Transverse colon (tissue), 4 donors: ENCODE measurements at regions not wholly inside any gene's neighbourhood (a gene's known extent, or its start where the extent isn't known, plus 50 kb on each side); places are given as distances from the start of the nearest gene placed in this dataset.

Source experiments
- DNase-seq: peaks from one replicate; pipeline ENCODE4 v3.0.0-alpha.2; 2019
- H3K27ac ChIP-seq, 4 donors: fragments of 200-600 bp; sonication (generic); 2 replicates each; pipeline ENCODE4 v1.5.1; 2016 to 2018; ENCODE audit warnings: inconsistent platforms in 4 of 4
- H3K27me3 ChIP-seq: fragments of 200-600 bp; sonication (generic); 2 replicates; pipeline ENCODE4 v1.5.1; 2017; ENCODE audit warnings: inconsistent platforms
- H3K36me3 ChIP-seq, 4 donors: fragments of 200-600 bp; sonication (generic); 2 replicates each; pipeline ENCODE4 v1.5.1; 2017 to 2019; ENCODE audit warnings: inconsistent platforms in 4 of 4
- H3K4me1 ChIP-seq, 4 donors: fragments of 200-600 bp; sonication (generic); 2 replicates each; pipeline ENCODE4 v1.5.1; 2017 to 2020; ENCODE audit warnings: inconsistent platforms in 4 of 4
- H3K4me3 ChIP-seq, 4 donors: fragments of 200-600 bp; sonication (generic); 1 replicate in 1 of 4; 2 replicates in 3 of 4; pipeline versions ENCODE4 v1.5.1 to v1.6.1; 2017 to 2019; ENCODE audit warnings: inconsistent platforms in 4 of 4
- H3K9me3 ChIP-seq, 2 donors: fragments of 200-600 bp; sonication (generic); 2 replicates each; pipeline ENCODE4 v1.5.1; 2017 to 2019; ENCODE audit warnings: inconsistent platforms in 2 of 2
- CTCF ChIP-seq, 5 experiments: fragments of 200-600 bp in 3 of 5; fragments of 450-650 bp in 2 of 5; sonication (generic) in 3 of 5; IDR thresholded peaks; 1 replicate in 2 of 5; 2 replicates in 3 of 5; pipeline ENCODE4 v1.5.1; 2016 to 2017; ENCODE audit warnings: antibody characterized with exemption in 5 of 5, inconsistent platforms in 3 of 5, mild to moderate bottlenecking in 2 of 5, moderate library complexity in 1 of 5
- EP300 ChIP-seq: sonication (generic); formaldehyde crosslinking; IDR thresholded peaks from one replicate; pipeline ENCODE4 v1.6.1; 2017; ENCODE audit warnings: antibody characterized with exemption, low read depth
- POLR2A ChIP-seq: fragments of 450-650 bp; IDR thresholded peaks from one replicate; pipeline ENCODE4 v1.6.1; 2016; ENCODE audit warnings: antibody characterized with exemption, mild to moderate bottlenecking, moderate library complexity
- POLR2AphosphoS5 ChIP-seq, 3 donors: sonication (generic); formaldehyde crosslinking; IDR thresholded peaks; one replicate each; pipeline ENCODE4 v1.6.1; 2016; ENCODE audit warnings: antibody characterized with exemption in 3 of 3
- WGBS, 2 donors: methylation state at CpG; one replicate each; pipeline ENCODE4 v1.1.5; 2018; ENCODE audit warnings: low coverage in 1 of 2; 5-methylcytosine and 5-hydroxymethylcytosine counted together
- in situ Hi-C, 4 donors: fragments of 200-750 bp; cut with MboI; loops; one replicate each; pipeline versions ENCODE4 v1.15.0 to v1.15.1; 2017; ENCODE audit warnings: low sequenced_read_pairs in 3 of 4, low pct_ligation_motif_present in 1 of 4, low pct_unique_long_range_greater_than_20kb in 1 of 4
- intact Hi-C: fragments of 100-400 bp; cut with DNase I; formaldehyde crosslinking; loops from one replicate; pipeline ENCODE4 v1.15.1; 2023; ENCODE audit warnings: low total_unique reads

GRCh38 chr12:105921872-105922669 is 216.7 kb downstream of the NUAK1 start:
- no peaks in the 10 kb centered on the region for H3K4me1 ChIP-seq
- H3K9me3 ChIP-seq: no peaks in the 10 kb centered on the region
- H3K4me3 ChIP-seq: no peak overlapping the region
- in situ Hi-C loops: no loop called here
- WGBS, 2 donors: 88% methylated on average over 4 of the region's 4 CpGs; no CpG with 5 or more reads in 1 of the 2 donors
- TF ChIP-seq POLR2A: no peak
- TF ChIP-seq CTCF (IDR thresholded peaks at IDR 0.05): no peak
- TF ChIP-seq POLR2AphosphoS5 (IDR thresholded peaks at IDR 0.05): no peak
- no peak for TF ChIP-seq EP300
- no peaks in the 10 kb centered on the region for H3K27me3 ChIP-seq
- DNase-seq: no peak
- no peaks in the 10 kb centered on the region for H3K36me3 ChIP-seq
- H3K27ac ChIP-seq: peak overlapping the region in 1 of 4 donors; percentile 25
- intact Hi-C loops: no loop called here

- Histone ChIP-seq H3K36me3 (no peaks in the 10 kb centered on the region), H3K4me1 (no peaks in the 10 kb centered on the region), H3K27ac (peak overlapping the region in 1 of 4 donors; percentile 25), H3K9me3 (no peaks in the 10 kb centered on the region), H3K27me3 (no peaks in the 10 kb centered on the region), H3K4me3 (no peak overlapping the region)
- 87 to 90% methylated on average over 4 to 5 of the region's 5 CpGs for WGBS, 2 donors
- no peak for DNase-seq
- TF ChIP-seq CTCF (IDR thresholded peaks at IDR 0.05) (no peak), POLR2AphosphoS5 (IDR thresholded peaks at IDR 0.05) (no peak), POLR2A (no peak)
- in situ Hi-C loops: no loop called here
- intact Hi-C loops: no loop called here
These were observed 216.1 kb downstream of the NUAK1 start for GRCh38 chr12:105922670-105923102.

- in situ Hi-C loops (no loop called here), intact Hi-C loops (no loop called here)
- Histone ChIP-seq H3K27ac (no peak overlapping the region), H3K9me3 (no peaks in the 10 kb centered on the region), H3K4me1 (no peaks in the 10 kb centered on the region), H3K27me3 (no peaks in the 10 kb centered on the region), H3K4me3 (no peak overlapping the region), H3K36me3 (no peaks in the 10 kb centered on the region)
- no peak for TF ChIP-seq EP300
- 65 to 72% methylated on average over 7 of the region's 7 CpGs for WGBS, 2 donors
- DNase-seq: no peak
These were observed 214.1 kb downstream of the NUAK1 start for GRCh38 chr12:105924526-105925208.

GRCh38 chr12:105927564-105927963 is 211.2 kb downstream of the NUAK1 start:
- in situ Hi-C loops: no loop called here
- intact Hi-C loops: no loop called here
- Histone ChIP-seq H3K27me3 (no peaks in the 10 kb centered on the region), H3K9me3 (no peaks in the 10 kb centered on the region), H3K27ac (no peak overlapping the region), H3K36me3 (no peaks in the 10 kb centered on the region), H3K4me1 (no peaks in the 10 kb centered on the region), H3K4me3 (no peak overlapping the region)
- no peak for DNase-seq
- 83 to 87% methylated on average over 3 to 5 of the region's 5 CpGs for WGBS, 2 donors
- TF ChIP-seq POLR2AphosphoS5 (IDR thresholded peaks at IDR 0.05): no peak
- no peak for TF ChIP-seq CTCF (IDR thresholded peaks at IDR 0.05)
- TF ChIP-seq EP300: no peak
- TF ChIP-seq POLR2A: no peak
